GM12878 (cell line): ENCODE measurements at regions not wholly inside any gene's neighbourhood (a gene's known extent, or its start where the extent isn't known, plus 50 kb on each side); places are given as distances from the start of the nearest gene placed in this dataset.
"Not testable (repeated sequence)": the region's sequence is repeated elsewhere in the genome, so short reads cannot be mapped to it uniquely, and the experiment has no call there.

ENCODE experiments used
- ATF7 ChIP-seq: fragments of 450-650 bp; IDR thresholded peaks from 2 replicates; pipeline ENCODE4 v1.6.1; 2016; ENCODE audit warnings: low read depth, mild to moderate bottlenecking
- BHLHE40 ChIP-seq, 2 experiments: fragments of 450-650 bp in 1 of 2; IDR thresholded peaks; 2 replicates each; pipeline ENCODE4 v1.6.1; 2011 to 2017; ENCODE audit warnings: low read depth in 2 of 2, borderline replicate concordance in 1 of 2, improper control_type of control experiment in 1 of 2, low read length in 1 of 2, mild to moderate bottlenecking in 1 of 2
- CBFB ChIP-seq: IDR thresholded peaks from 2 replicates; pipeline ENCODE4 v1.6.1; 2016; ENCODE audit warnings: antibody characterized with exemption, low read depth
- CTCF ChIP-seq, 3 experiments: IDR thresholded peaks in 2 of 3; conservative IDR thresholded peaks in 1 of 3; 2 replicates each; pipeline ENCODE4 v1.5.1; 2011; ENCODE audit warnings: low read depth in 3 of 3, low read length in 3 of 3, mild to moderate bottlenecking in 3 of 3, control low read depth in 2 of 3, moderate library complexity in 2 of 3, inconsistent platforms in 1 of 3, mixed read lengths in 1 of 3; ENCODE audit not compliant: control insufficient read depth in 2 of 3, insufficient read depth in 1 of 3; ENCODE audit errors: extremely low read depth in 1 of 3
- E4F1 ChIP-seq: fragments of 450-650 bp; IDR thresholded peaks from 2 replicates; pipeline ENCODE4 v1.6.1; 2018; ENCODE audit warnings: borderline replicate concordance, mild to moderate bottlenecking; ENCODE audit not compliant: partially characterized antibody
- MEF2A ChIP-seq: IDR thresholded peaks from 2 replicates; pipeline ENCODE4 v1.6.1; 2011; ENCODE audit warnings: low read depth, mild to moderate bottlenecking, low read length, moderate library complexity; ENCODE audit not compliant: insufficient read depth
- NFYA ChIP-seq: IDR thresholded peaks from 2 replicates; pipeline ENCODE4 v1.6.1; 2011; ENCODE audit warnings: low read depth, mild to moderate bottlenecking, low read length, improper control_type of control experiment, borderline replicate concordance
- NKRF ChIP-seq: fragments of 450-650 bp; conservative IDR thresholded peaks from 2 replicates; pipeline ENCODE4 v1.6.1; 2017; ENCODE audit warnings: mild to moderate bottlenecking, moderate library complexity
- POLR2A ChIP-seq: IDR thresholded peaks from 2 replicates; pipeline ENCODE4 v1.6.1; 2011; ENCODE audit warnings: low read depth, mild to moderate bottlenecking, low read length
- POLR2AphosphoS5 ChIP-seq: IDR thresholded peaks from 2 replicates; pipeline ENCODE4 v1.6.1; 2011; ENCODE audit warnings: mild to moderate bottlenecking, low read length, inconsistent platforms

- not testable (repeated sequence) for TF ChIP-seq NKRF; CTCF (IDR thresholded peaks at IDR 0.05 in 2 of 3, conservative IDR thresholded peaks at IDR 0.05 in 1 of 3; ENCODE audit: control insufficient read depth in 2 of 3, extremely low read depth in 1 of 3, insufficient read depth in 1 of 3, low read depth in 3 of 3, low read length in 3 of 3); ATF7; CBFB; MEF2A; E4F1; POLR2AphosphoS5; POLR2A; BHLHE40 (IDR thresholded peaks at IDR 0.05; ENCODE audit: borderline replicate concordance in 1 of 2, low read depth in 2 of 2, low read length in 1 of 2); NFYA
These were observed 291.2 kb upstream of the SOX1 start for GRCh38 chr13:111775718-111776117.
